RWPE2 (cell line): ENCODE measurements at regions not wholly inside any gene's neighbourhood (a gene's known extent, or its start where the extent isn't known, plus 50 kb on each side); places are given as distances from the start of the nearest gene placed in this dataset.

ENCODE experiments used
- ATAC-seq: fragments of 200-7000 bp; cut with Tn5 transposase; 3 replicates; pipeline ENCODE4 v1.9.1; 2021; ENCODE audit warnings: low read depth
- DNase-seq: peaks from one replicate; pipeline ENCODE4 v3.0.0-alpha.2; 2020; ENCODE audit warnings: low spot score
- H3K27ac ChIP-seq: fragments of 450-650 bp; 2 replicates; pipeline ENCODE4 v1.5.1; 2017; ENCODE audit warnings: mild to moderate bottlenecking; ENCODE audit not compliant: poor library complexity, severe bottlenecking
- H3K27me3 ChIP-seq: fragments of 250-450 bp; sonication (Bioruptor Pico); 2 replicates; pipeline ENCODE4 v1.5.1; 2021; ENCODE audit warnings: mild to moderate bottlenecking, moderate library complexity; ENCODE audit not compliant: insufficient read depth, poor library complexity, severe bottlenecking
- H3K36me3 ChIP-seq: fragments of 250-450 bp; sonication (Bioruptor Pico); 2 replicates; pipeline ENCODE4 v1.5.1; 2020; ENCODE audit warnings: low read depth, mild to moderate bottlenecking, moderate library complexity
- H3K4me1 ChIP-seq: fragments of 250-450 bp; sonication (Bioruptor Pico); 2 replicates; pipeline ENCODE4 v1.5.1; 2021; ENCODE audit warnings: mild to moderate bottlenecking, moderate library complexity; ENCODE audit not compliant: insufficient read depth, poor library complexity, severe bottlenecking
- H3K4me3 ChIP-seq: fragments of 250-450 bp; sonication (Bioruptor Pico); 2 replicates; pipeline ENCODE4 v1.5.1; 2021; ENCODE audit warnings: mild to moderate bottlenecking, moderate library complexity; ENCODE audit not compliant: severe bottlenecking
- H3K9me3 ChIP-seq: fragments of 250-450 bp; sonication (Bioruptor Pico); 2 replicates; pipeline ENCODE4 v1.5.1; 2021; ENCODE audit warnings: mild to moderate bottlenecking, moderate library complexity; ENCODE audit not compliant: severe bottlenecking
- CTCF ChIP-seq: fragments of 450-650 bp; IDR thresholded peaks from one replicate; pipeline ENCODE4 v1.5.1; 2017; ENCODE audit warnings: mild to moderate bottlenecking, moderate library complexity; ENCODE audit not compliant: poor library complexity, severe bottlenecking

- H3K36me3 ChIP-seq, result no peaks in the 10 kb centered on the region
- H3K4me1 ChIP-seq, result no peaks in the 10 kb centered on the region
- no peak overlapping the region for H3K27ac ChIP-seq
- DNase-seq, result no peak
- no peak for ATAC-seq
- H3K4me3 ChIP-seq, result no peak overlapping the region
- no peaks in the 10 kb centered on the region for H3K27me3 ChIP-seq
- H3K9me3 ChIP-seq, result no peaks in the 10 kb centered on the region
- TF ChIP-seq CTCF, result no peak
Observed at GRCh38 chr1:177526201-177526600, 355.4 kb downstream of the BRINP2 start.

- DNase-seq (no peak), ATAC-seq (no peak)
- Histone ChIP-seq H3K27ac (no peak overlapping the region), H3K36me3 (no peaks in the 10 kb centered on the region), H3K27me3 (no peaks in the 10 kb centered on the region), H3K4me3 (no peak overlapping the region), H3K4me1 (no peaks in the 10 kb centered on the region), H3K9me3 (no peaks in the 10 kb centered on the region)
- no peak for TF ChIP-seq CTCF
Observed at GRCh38 chr1:177525176-177525575, 354.4 kb downstream of the BRINP2 start.

GRCh38 chr1:177517546-177517945 lies 346.8 kb downstream of the BRINP2 start:
- Histone ChIP-seq H3K9me3 (no peaks in the 10 kb centered on the region), H3K4me1 (peaks cover 4% of the 10 kb centered on the region), H3K27ac (peak overlapping the region; percentile 47), H3K27me3 (no peaks in the 10 kb centered on the region), H3K36me3 (no peaks in the 10 kb centered on the region), H3K4me3 (no peak overlapping the region)
- no peak for TF ChIP-seq CTCF
- ATAC-seq, result peak; percentile 94
- no peak for DNase-seq

- no peak for TF ChIP-seq CTCF
- Histone ChIP-seq H3K27ac (no peak overlapping the region), H3K9me3 (no peaks in the 10 kb centered on the region), H3K27me3 (no peaks in the 10 kb centered on the region), H3K36me3 (no peaks in the 10 kb centered on the region), H3K4me3 (no peak overlapping the region), H3K4me1 (peaks cover 4% of the 10 kb centered on the region)
- no peak for ATAC-seq
- DNase-seq, result no peak
Observed at GRCh38 chr1:177514207-177514606, 343.4 kb downstream of the BRINP2 start.

GRCh38 chr1:177511036-177511435 lies 340.3 kb downstream of the BRINP2 start:
- no peak for TF ChIP-seq CTCF
- no peak for DNase-seq
- Histone ChIP-seq H3K27me3 (no peaks in the 10 kb centered on the region), H3K36me3 (no peaks in the 10 kb centered on the region), H3K4me3 (no peak overlapping the region), H3K27ac (no peak overlapping the region), H3K4me1 (peaks cover 5% of the 10 kb centered on the region), H3K9me3 (peaks cover 1% of the 10 kb centered on the region)
- ATAC-seq, result peak; percentile 53; the same call in 2 of the 3 replicates
